Activated T-helper 17 cell treated with anti-CD3 and anti-CD28 coated beads, Interleukin-2, amount 50 U/mL, for 72 hours (primary cell): ENCODE measurements at regions not wholly inside any gene's neighbourhood (a gene's known extent, or its start where the extent isn't known, plus 50 kb on each side); places are given as distances from the start of the nearest gene placed in this dataset.

Experiments used
- ATAC-seq: fragments of 150-1000 bp; cut with Tn5 transposase; replicated peaks from 2 replicates; pipeline ENCODE4 v1.10.0; 2021; ENCODE audit warnings: mild to moderate bottlenecking, moderate library complexity
- H3K27ac Mint-ChIP-seq: one replicate; pipeline ENCODE4 v1.8.0; 2022; ENCODE audit warnings: mixed read lengths
- H3K27me3 Mint-ChIP-seq: one replicate; pipeline ENCODE4 v1.8.0; 2022; ENCODE audit warnings: mixed read lengths
- H3K36me3 Mint-ChIP-seq: one replicate; pipeline ENCODE4 v1.8.0; 2022; ENCODE audit warnings: low read depth, mild to moderate bottlenecking, mixed read lengths
- H3K4me1 Mint-ChIP-seq: one replicate; pipeline ENCODE4 v1.8.0; 2022; ENCODE audit warnings: mixed read lengths
- H3K4me3 Mint-ChIP-seq: one replicate; pipeline ENCODE4 v1.8.0; 2022; ENCODE audit warnings: mild to moderate bottlenecking, mixed read lengths
- H3K9me3 Mint-ChIP-seq: one replicate; pipeline ENCODE4 v1.8.0; 2022; ENCODE audit warnings: mixed read lengths

DNA sequence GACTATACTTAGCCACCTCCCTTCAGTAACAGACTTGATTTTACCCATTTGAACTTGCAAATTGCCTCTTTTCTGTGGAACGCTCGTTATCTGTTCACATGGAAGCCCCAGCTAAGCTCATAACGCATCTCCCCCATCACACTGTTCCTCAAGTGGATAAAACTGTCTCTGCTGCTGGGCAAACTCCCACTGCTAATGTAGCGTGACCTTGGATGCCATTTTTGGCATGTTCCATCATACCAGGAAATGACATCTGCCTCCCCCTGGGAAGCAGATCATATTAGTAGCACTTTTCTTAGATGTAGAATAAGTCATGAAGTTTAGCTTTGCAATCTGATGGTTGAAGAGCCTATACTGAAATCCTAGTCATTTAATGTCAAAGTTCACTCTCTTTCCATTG is 528.7 kb upstream of the PLXNA2 start:
- no peak for ATAC-seq
- H3K4me1 Mint-ChIP-seq = no peaks in the 10 kb centered on the region
- H3K27ac Mint-ChIP-seq = no peak overlapping the region
- no peak overlapping the region for H3K4me3 Mint-ChIP-seq
- no peaks in the 10 kb centered on the region for H3K36me3 Mint-ChIP-seq
- H3K27me3 Mint-ChIP-seq = peaks cover 4% of the 10 kb centered on the region
- H3K9me3 Mint-ChIP-seq = peaks cover 3% of the 10 kb centered on the region

DNA sequence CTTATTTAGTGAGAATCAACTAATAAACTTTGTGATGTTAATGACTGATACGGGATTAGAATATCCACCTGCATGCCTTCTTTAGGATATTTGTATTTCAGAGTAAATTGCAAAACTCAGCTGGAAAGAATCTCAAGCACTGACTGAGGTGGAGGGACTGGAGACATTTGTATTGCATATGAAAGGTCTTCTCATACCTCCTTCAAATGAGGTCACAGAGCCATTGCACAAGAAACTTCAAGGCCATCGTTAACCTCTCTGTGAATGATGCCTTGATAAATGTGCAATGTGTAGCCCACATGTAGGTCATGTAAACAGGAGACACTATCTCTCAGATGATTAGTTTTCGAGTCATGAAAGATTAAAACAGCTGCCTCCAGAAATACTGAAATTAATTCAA is 531.7 kb upstream of the PLXNA2 start:
- H3K4me3 Mint-ChIP-seq = no peak overlapping the region
- no peaks in the 10 kb centered on the region for H3K4me1 Mint-ChIP-seq
- no peak for ATAC-seq
- peaks cover 4% of the 10 kb centered on the region for H3K27me3 Mint-ChIP-seq
- H3K9me3 Mint-ChIP-seq = peaks cover 3% of the 10 kb centered on the region
- no peaks in the 10 kb centered on the region for H3K36me3 Mint-ChIP-seq
- no peak overlapping the region for H3K27ac Mint-ChIP-seq

DNA sequence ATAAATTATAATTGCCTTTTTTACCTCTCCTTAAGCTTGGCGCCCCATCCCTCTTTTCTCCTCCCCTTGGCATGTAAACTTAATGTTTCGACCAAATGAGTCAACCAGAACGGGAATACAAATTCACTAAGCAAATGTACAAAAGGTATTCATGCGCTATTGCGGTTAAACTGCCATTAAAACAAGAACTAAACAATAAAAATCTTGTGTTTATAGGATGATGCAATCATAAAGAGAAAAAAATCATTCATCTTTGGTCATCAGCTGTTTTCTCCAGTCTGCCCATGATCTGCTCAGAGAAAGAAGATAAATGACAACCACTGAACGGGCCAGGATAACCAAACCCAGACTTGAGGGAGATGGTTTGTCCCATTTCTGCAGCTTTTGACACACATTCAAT is 534.2 kb upstream of the PLXNA2 start:
- H3K36me3 Mint-ChIP-seq = no peaks in the 10 kb centered on the region
- no peak overlapping the region for H3K27ac Mint-ChIP-seq
- H3K4me1 Mint-ChIP-seq = no peaks in the 10 kb centered on the region
- no peak overlapping the region for H3K4me3 Mint-ChIP-seq
- H3K27me3 Mint-ChIP-seq = no peaks in the 10 kb centered on the region
- H3K9me3 Mint-ChIP-seq = no peaks in the 10 kb centered on the region
- no peak for ATAC-seq

DNA sequence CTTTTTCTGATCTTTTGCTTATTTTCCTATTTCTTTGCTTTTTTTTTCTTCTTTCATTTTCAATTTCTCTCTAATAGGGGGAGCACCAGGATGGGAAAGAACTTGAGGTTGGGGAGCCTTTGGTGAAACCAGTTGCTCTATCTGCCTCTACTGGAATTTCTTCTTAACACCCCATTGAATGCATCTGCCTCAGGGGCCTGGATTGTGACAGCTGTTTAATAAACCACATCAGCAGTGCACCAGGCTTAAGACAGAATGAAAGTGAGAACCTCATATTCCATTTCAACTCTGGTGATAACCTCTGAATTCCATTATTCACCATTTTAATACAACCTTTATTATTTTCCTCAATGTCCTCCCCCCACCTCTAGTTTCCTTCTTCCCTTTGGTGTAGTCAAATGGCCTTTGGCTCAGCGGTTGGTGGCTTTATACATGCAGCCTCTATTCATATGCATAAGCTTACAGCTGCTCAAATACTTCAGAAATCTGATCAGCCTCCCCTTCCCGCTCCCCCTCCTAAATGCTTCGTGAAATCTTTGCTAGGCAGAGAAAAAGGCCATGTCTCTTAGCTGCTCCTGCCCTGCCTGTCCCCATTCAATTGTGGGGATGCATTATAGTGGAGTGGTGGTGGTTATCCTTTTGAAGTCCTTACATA is 537.3 kb upstream of the PLXNA2 start:
- H3K36me3 Mint-ChIP-seq = no peaks in the 10 kb centered on the region
- no peak for ATAC-seq
- H3K4me3 Mint-ChIP-seq = no peak overlapping the region
- H3K4me1 Mint-ChIP-seq = no peaks in the 10 kb centered on the region
- H3K9me3 Mint-ChIP-seq = no peaks in the 10 kb centered on the region
- no peak overlapping the region for H3K27ac Mint-ChIP-seq
- peaks cover 2% of the 10 kb centered on the region for H3K27me3 Mint-ChIP-seq

DNA sequence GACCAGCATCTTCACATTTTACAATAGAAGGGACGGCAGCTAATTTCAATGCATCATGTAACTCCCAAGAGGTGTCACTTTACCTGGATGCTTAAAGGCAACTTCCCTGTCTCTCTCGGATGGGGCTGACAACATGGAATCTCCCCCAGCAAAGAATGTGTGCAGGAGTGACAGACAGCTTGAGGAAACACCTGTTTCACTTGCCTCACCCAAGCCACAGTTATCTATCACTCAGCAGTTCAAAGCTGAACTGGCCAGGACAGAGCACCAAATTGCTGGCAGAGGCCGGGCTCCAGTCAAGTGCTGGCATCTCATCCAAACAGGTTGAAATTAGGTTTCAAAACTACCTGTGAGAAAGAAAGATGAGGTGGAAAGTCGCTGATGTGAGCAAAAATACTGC is 538.0 kb upstream of the PLXNA2 start:
- H3K36me3 Mint-ChIP-seq = no peaks in the 10 kb centered on the region
- no peak overlapping the region for H3K4me3 Mint-ChIP-seq
- H3K4me1 Mint-ChIP-seq = no peaks in the 10 kb centered on the region
- no peaks in the 10 kb centered on the region for H3K9me3 Mint-ChIP-seq
- H3K27me3 Mint-ChIP-seq = peaks cover 5% of the 10 kb centered on the region
- ATAC-seq = no peak
- H3K27ac Mint-ChIP-seq = no peak overlapping the region

DNA sequence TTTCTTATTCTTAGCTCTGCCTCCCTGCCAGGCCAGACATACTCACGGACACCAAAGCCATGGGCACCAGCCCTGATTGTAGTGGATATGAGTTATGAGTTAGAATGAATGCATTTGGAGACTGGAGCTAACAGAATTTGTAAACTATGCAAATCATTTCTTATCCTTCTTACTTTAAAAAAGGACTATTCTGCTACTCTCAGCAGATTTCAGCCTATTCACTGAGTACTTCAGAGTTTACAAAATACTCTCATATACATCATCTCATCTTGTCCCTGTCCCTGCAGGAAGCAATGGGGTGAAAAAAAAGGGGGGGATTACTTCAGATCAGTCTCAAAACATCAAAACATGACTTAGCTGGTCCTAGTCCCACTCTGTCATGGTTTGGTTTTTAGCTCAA is 541.4 kb upstream of the PLXNA2 start:
- Mint-ChIP-seq H3K36me3 (no peaks in the 10 kb centered on the region), H3K27ac (no peak overlapping the region), H3K4me3 (no peak overlapping the region), H3K4me1 (no peaks in the 10 kb centered on the region), H3K9me3 (no peaks in the 10 kb centered on the region), H3K27me3 (peaks cover 5% of the 10 kb centered on the region)
- ATAC-seq = no peak

DNA sequence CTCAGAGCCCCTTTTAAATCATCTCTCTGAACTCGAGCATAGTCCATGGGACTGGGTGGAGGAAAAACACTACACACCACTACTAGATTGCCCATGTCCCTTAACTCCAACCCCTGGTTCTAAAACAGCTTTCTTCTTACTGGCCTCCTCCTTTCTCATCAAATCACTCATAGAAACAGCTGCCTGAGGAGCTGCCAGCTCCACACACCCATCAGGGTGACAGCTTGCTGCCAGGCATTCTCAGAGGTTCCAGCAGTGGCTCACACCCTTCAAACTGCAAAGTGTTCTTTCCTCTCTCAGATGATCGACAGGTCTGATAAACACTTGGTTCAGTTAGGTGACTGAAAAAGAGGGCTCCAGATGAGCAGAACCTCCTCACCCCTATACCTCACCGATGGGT is 543.0 kb upstream of the PLXNA2 start:
- Mint-ChIP-seq H3K4me1 (no peaks in the 10 kb centered on the region), H3K27me3 (peaks cover 5% of the 10 kb centered on the region), H3K9me3 (no peaks in the 10 kb centered on the region), H3K4me3 (no peak overlapping the region), H3K36me3 (no peaks in the 10 kb centered on the region), H3K27ac (no peak overlapping the region)
- ATAC-seq = no peak

DNA sequence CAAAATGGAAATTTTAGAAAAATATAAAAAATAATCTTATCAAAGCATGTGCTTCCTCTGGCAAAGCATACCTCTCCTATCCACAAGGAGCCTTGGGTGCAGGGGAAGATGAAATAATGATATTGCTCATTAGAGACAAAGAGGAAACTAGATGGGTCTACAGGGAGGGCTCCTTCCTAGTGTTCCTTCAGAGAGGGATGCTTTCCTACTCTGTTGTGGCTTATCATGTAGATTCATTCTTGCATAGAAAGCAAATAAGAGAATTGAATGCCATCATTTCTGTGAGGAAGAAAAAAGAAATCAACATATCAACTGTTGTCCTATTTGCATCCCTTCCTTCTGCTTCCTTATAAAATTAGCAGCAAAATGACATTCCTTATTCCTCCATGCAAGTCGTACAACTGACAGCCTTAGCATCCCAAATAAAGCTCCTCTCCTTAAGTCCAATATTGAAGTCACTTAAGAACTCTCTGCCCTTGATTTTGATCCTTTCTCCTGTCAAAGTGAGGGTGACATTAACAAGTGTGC is 543.9 kb upstream of the PLXNA2 start:
- no peak for ATAC-seq
- H3K4me3 Mint-ChIP-seq = no peak overlapping the region
- no peaks in the 10 kb centered on the region for H3K36me3 Mint-ChIP-seq

DNA sequence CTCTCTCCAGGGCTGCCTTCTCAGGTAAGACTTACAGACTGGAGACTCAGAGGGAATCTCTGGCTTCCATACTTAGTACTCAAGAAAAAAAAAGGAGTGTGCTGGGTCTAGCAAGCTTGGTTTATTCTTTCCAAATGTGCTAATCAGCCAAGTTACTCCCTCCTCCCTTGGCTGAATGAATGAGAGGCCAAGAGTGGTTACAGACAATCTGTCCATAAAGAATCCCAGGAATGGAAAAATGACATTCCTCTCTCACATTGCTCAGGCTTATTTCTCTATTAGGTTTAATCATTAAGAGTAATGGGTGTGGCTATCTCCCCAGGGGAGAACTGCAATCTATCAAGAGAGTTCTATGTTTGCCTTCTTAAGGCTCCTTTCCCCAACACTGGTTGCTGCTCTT is 547.3 kb upstream of the PLXNA2 start:
- ATAC-seq = no peak
- no peak overlapping the region for H3K27ac Mint-ChIP-seq
- no peaks in the 10 kb centered on the region for H3K9me3 Mint-ChIP-seq
- no peaks in the 10 kb centered on the region for H3K4me1 Mint-ChIP-seq
- H3K36me3 Mint-ChIP-seq = no peaks in the 10 kb centered on the region
- no peak overlapping the region for H3K4me3 Mint-ChIP-seq
- peaks cover 3% of the 10 kb centered on the region for H3K27me3 Mint-ChIP-seq

More for the DNA sequence above, 543.9 kb upstream of the PLXNA2 start:
- Mint-ChIP-seq H3K27ac (no peak overlapping the region), H3K4me1 (no peaks in the 10 kb centered on the region), H3K9me3 (no peaks in the 10 kb centered on the region), H3K27me3 (peaks cover 5% of the 10 kb centered on the region)

DNA sequence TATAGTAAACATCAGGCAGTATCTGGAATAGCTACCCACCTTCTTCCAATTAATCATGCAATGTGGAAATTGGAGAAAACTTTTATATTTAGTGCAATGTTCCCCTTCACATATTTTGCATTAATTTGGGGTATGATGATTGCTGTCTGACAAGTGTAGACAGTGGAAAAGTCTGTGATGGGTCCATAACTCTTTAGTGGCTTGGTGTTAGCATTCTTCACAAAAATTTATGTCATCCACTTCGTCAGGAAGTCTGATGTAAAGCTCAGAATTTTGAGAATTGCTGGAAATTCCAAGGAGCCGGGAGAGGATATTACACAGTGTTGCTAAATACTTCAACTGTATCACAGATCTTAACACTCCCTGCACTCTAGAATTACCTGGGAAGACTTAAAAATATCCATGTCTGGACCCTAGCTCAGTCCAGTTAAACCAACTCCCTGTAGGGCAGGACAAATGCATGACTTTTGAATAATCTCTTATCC is 549.7 kb upstream of the PLXNA2 start:
- H3K4me3 Mint-ChIP-seq = no peak overlapping the region
- H3K9me3 Mint-ChIP-seq = no peaks in the 10 kb centered on the region
- no peak overlapping the region for H3K27ac Mint-ChIP-seq
- no peak for ATAC-seq
- H3K27me3 Mint-ChIP-seq = no peaks in the 10 kb centered on the region
- no peaks in the 10 kb centered on the region for H3K4me1 Mint-ChIP-seq
- no peaks in the 10 kb centered on the region for H3K36me3 Mint-ChIP-seq

DNA sequence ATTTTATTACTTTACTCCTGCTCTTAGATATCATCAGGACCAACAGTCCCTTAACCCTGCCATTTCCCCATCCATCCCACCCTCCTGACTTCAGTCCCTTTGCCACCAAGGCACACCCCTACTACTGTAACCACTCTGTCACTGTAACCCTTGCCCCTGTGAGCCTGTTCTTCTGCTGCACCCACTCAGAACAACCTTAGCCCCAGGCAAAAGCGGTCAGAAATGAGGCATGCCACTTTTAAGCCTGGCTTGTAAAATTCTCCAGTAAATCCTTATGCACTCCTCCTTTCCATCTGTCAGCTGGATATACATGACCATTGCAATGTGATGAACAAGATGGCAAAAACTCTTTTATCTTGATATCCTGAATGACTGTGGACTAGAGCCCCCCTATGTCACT is 555.0 kb upstream of the PLXNA2 start:
- H3K36me3 Mint-ChIP-seq = no peaks in the 10 kb centered on the region
- ATAC-seq = no peak

DNA sequence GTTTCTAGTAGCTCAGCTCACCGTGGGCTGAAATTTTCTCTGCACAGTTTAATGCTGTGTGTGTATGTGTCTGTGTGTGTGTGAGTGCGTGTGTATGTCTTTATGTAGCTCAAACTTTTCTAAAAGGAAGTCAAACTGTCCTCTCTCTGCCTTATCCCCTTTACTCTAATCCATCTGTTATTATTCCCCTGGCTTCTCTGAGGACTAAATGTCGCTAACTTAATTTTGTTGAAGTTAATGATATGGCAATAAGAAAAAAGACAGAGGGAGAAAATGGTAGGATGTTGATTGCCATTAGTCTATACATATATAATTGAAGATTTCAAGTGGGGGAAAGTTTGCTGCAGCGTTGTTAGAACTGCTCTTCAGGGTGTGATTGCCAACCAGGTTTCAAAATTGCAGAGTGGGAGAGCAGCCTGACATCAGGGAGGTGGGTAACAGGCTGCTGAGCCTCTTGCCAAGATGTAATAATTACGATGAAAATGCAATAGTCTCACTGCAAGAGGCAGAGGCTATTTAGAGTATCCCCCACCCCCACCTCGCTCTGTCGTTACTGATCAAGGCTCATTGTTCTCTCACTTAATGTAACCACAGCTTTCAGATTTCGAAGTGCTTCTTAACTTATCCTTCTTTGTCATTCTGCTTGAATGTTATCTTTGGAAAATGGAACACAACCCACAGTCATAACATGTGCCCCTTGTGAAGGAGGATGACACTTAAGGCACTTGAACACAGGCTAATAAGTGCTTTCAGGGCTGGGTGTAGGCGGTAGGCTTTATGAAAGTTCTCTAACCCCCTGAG is 559.0 kb upstream of the PLXNA2 start:
- ATAC-seq = no peak
- peaks cover 6% of the 10 kb centered on the region for H3K27me3 Mint-ChIP-seq
- H3K27ac Mint-ChIP-seq = no peak overlapping the region
- no peaks in the 10 kb centered on the region for H3K4me1 Mint-ChIP-seq
- no peaks in the 10 kb centered on the region for H3K9me3 Mint-ChIP-seq
- no peaks in the 10 kb centered on the region for H3K36me3 Mint-ChIP-seq
- H3K4me3 Mint-ChIP-seq = no peak overlapping the region

More for the DNA sequence above, 555.0 kb upstream of the PLXNA2 start:
- H3K4me3 Mint-ChIP-seq = no peak overlapping the region
- no peaks in the 10 kb centered on the region for H3K4me1 Mint-ChIP-seq
- H3K27ac Mint-ChIP-seq = no peak overlapping the region
- no peaks in the 10 kb centered on the region for H3K9me3 Mint-ChIP-seq
- peaks cover 3% of the 10 kb centered on the region for H3K27me3 Mint-ChIP-seq

DNA sequence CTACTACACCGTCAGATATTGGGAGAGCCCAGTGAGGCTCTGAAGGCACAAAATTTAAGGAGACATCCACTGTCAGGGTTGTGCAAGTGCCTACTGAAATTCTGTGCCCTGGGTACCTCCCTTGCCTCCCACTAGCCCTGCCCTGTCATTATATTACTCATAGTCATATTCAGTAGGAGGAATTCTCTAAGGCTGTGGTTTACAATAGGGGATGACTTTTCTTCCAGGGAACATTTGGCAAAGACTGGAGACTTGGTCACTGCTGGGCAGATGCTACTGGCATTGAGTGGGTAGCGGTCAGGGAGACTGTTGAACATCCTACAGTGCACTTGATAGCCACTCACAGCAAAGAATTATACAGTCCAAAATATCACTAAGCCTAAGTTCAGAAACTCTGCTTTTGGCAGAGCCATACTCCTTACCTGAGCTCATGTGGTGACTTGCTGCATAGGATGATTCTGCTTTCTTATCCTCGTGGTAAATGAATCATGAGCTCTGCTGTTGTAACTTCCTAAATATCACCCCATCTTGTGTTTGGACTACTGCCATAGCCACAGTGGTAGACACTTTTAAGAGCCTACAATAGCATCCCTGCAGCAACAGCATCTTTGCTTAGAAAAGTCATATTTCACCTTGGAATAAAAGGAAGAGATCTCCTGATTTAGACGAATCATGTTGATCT is 563.4 kb upstream of the PLXNA2 start:
- H3K9me3 Mint-ChIP-seq = peaks cover 5% of the 10 kb centered on the region

DNA sequence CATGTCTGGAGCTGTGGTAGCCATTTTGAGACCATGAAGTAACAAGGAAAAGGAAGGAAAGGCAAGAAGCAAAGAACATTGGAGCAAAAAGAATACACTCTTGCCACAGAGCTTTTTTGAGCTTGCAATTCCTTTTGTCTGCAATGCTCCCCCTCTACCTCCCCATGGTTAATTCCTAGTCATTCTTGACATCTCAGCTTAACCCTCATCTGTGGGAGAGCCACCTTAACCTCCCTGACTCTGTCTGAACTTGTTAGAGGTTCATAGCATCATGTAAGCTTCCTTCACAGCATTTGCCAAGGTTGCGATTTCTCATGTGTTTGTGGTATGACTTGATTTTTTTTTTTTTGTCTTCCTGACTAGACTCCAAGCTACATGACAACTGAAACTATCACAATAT is 564.1 kb upstream of the PLXNA2 start:
- no peak overlapping the region for H3K4me3 Mint-ChIP-seq
- H3K4me1 Mint-ChIP-seq = no peaks in the 10 kb centered on the region
- peaks cover 12% of the 10 kb centered on the region for H3K27me3 Mint-ChIP-seq

More for the DNA sequence above, 563.4 kb upstream of the PLXNA2 start:
- Mint-ChIP-seq H3K27me3 (peaks cover 12% of the 10 kb centered on the region), H3K36me3 (no peaks in the 10 kb centered on the region), H3K4me1 (no peaks in the 10 kb centered on the region), H3K4me3 (no peak overlapping the region), H3K27ac (no peak overlapping the region)
- ATAC-seq = no peak

More for the DNA sequence above, 564.1 kb upstream of the PLXNA2 start:
- Mint-ChIP-seq H3K36me3 (no peaks in the 10 kb centered on the region), H3K9me3 (peaks cover 5% of the 10 kb centered on the region), H3K27ac (no peak overlapping the region)
- no peak for ATAC-seq
